ENCODE measurements at regions not wholly inside any gene's neighbourhood (a gene's known extent, or its start where the extent isn't known, plus 50 kb on each side); places are given as distances from the start of the nearest gene placed in this dataset.

DNA sequence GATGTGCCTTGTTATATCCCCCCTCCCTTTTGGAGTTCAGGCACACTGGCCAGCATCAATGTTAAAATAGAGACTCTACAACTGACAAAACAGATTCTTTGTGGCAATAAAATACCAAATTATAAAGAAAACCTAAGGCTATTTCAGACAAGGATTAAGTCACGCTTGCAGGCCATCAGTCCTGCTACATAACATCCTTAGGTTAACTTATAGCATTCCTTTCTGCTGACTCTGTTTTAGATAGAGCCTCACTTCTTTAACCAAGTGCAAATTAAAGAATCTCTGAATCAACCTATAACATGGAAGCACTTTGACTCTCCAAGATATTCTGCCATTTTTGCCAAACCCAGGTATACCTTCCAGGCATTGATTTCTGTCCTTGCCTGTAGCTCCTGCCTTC, 784.6 kb downstream of the RNF144A start:
- TF ChIP-seq, protein P1, sequence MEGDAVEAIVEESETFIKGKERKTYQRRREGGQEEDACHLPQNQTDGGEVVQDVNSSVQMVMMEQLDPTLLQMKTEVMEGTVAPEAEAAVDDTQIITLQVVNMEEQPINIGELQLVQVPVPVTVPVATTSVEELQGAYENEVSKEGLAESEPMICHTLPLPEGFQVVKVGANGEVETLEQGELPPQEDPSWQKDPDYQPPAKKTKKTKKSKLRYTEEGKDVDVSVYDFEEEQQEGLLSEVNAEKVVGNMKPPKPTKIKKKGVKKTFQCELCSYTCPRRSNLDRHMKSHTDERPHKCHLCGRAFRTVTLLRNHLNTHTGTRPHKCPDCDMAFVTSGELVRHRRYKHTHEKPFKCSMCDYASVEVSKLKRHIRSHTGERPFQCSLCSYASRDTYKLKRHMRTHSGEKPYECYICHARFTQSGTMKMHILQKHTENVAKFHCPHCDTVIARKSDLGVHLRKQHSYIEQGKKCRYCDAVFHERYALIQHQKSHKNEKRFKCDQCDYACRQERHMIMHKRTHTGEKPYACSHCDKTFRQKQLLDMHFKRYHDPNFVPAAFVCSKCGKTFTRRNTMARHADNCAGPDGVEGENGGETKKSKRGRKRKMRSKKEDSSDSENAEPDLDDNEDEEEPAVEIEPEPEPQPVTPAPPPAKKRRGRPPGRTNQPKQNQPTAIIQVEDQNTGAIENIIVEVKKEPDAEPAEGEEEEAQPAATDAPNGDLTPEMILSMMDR (IDR thresholded peaks at IDR 0.05; ENCODE audit: low read length) = no peak
- no peak for TF ChIP-seq EZH2 (optimal IDR thresholded peaks at IDR 0.05; ENCODE audit: low read depth, low read length)
- no peak for TF ChIP-seq EZH2phosphoT487 (IDR thresholded peaks at IDR 0.05; ENCODE audit: low read length)
